ENCODE measurements at regions not wholly inside any gene's neighbourhood (a gene's known extent, or its start where the extent isn't known, plus 50 kb on each side); places are given as distances from the start of the nearest gene placed in this dataset.

- TF ChIP-seq, protein P1, sequence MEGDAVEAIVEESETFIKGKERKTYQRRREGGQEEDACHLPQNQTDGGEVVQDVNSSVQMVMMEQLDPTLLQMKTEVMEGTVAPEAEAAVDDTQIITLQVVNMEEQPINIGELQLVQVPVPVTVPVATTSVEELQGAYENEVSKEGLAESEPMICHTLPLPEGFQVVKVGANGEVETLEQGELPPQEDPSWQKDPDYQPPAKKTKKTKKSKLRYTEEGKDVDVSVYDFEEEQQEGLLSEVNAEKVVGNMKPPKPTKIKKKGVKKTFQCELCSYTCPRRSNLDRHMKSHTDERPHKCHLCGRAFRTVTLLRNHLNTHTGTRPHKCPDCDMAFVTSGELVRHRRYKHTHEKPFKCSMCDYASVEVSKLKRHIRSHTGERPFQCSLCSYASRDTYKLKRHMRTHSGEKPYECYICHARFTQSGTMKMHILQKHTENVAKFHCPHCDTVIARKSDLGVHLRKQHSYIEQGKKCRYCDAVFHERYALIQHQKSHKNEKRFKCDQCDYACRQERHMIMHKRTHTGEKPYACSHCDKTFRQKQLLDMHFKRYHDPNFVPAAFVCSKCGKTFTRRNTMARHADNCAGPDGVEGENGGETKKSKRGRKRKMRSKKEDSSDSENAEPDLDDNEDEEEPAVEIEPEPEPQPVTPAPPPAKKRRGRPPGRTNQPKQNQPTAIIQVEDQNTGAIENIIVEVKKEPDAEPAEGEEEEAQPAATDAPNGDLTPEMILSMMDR (IDR thresholded peaks at IDR 0.05): no peak
- TF ChIP-seq RAD21 (IDR thresholded peaks at IDR 0.05; ENCODE audit: low read length): no peak
- no peak for TF ChIP-seq MAX (IDR thresholded peaks at IDR 0.05; ENCODE audit: low read depth)
- TF ChIP-seq, protein P2, sequence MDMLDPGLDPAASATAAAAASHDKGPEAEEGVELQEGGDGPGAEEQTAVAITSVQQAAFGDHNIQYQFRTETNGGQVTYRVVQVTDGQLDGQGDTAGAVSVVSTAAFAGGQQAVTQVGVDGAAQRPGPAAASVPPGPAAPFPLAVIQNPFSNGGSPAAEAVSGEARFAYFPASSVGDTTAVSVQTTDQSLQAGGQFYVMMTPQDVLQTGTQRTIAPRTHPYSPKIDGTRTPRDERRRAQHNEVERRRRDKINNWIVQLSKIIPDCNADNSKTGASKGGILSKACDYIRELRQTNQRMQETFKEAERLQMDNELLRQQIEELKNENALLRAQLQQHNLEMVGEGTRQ (IDR thresholded peaks at IDR 0.05; ENCODE audit: borderline replicate concordance, low read depth, low read length): no peak
- no peak for TF ChIP-seq POLR2AphosphoS5 (IDR thresholded peaks at IDR 0.05; ENCODE audit: low read depth, low read length)
- no peak for TF ChIP-seq RFX5 (IDR thresholded peaks at IDR 0.05; ENCODE audit: low read length)
- no peak for TF ChIP-seq FOXM1 (IDR thresholded peaks at IDR 0.05; ENCODE audit: low read depth)
Measured at GRCh38 chr3:111302063-111302462, 230.4 kb downstream of the NECTIN3 start.
